WTC11 (cell line): ENCODE measurements at regions not wholly inside any gene's neighbourhood (a gene's known extent, or its start where the extent isn't known, plus 50 kb on each side); places are given as distances from the start of the nearest gene placed in this dataset.

Experiments used
- ATAC-seq: fragments of 200-7000 bp; cut with Tn5 transposase; 2 replicates; pipeline ENCODE4 v1.10.0; 2021; ENCODE audit warnings: mild to moderate bottlenecking, moderate library complexity
- CTCF ChIA-PET: fragments of 300-600 bp; sonication (Branson Sonifier 250); formaldehyde crosslinking; loops from one replicate; lab custom pipeline; 2021; ENCODE audit warnings: antibody characterized with exemption; lab: Charles Lee
- POLR2A ChIA-PET: fragments of 350-600 bp; sonication (Branson Sonifier 250); formaldehyde crosslinking; loops from one replicate; lab custom pipeline; 2021; ENCODE audit warnings: antibody characterized with exemption; lab: Charles Lee
- DNase-seq: peaks from one replicate; pipeline ENCODE4 v3.0.0; 2021; ENCODE audit warnings: low spot score
- H3K27ac Mint-ChIP-seq: 2 replicates; pipeline ENCODE4 v1.8.0; 2021; ENCODE audit warnings: mixed read lengths
- H3K27me3 Mint-ChIP-seq: 2 replicates; pipeline ENCODE4 v1.8.0; 2021; ENCODE audit warnings: low read depth, mild to moderate bottlenecking, moderate library complexity, mixed read lengths
- H3K36me3 Mint-ChIP-seq: 2 replicates; pipeline ENCODE4 v1.8.0; 2021; ENCODE audit warnings: mixed read lengths
- H3K4me1 Mint-ChIP-seq: 2 replicates; pipeline ENCODE4 v1.8.0; 2022; ENCODE audit warnings: mixed read lengths
- H3K4me3 Mint-ChIP-seq: 2 replicates; pipeline ENCODE4 v1.8.0; 2021; ENCODE audit warnings: mild to moderate bottlenecking, moderate library complexity, mixed read lengths
- H3K9me3 Mint-ChIP-seq: 2 replicates; pipeline ENCODE4 v1.8.0; 2021; ENCODE audit warnings: mixed read lengths
- ATF3 ChIP-seq: sonication (generic); formaldehyde crosslinking; conservative IDR thresholded peaks from 2 replicates; pipeline ENCODE4 v1.8.1; 2022; ENCODE audit warnings: mild to moderate bottlenecking, missing genetic modification reagents
- CREB1 ChIP-seq: sonication (generic); formaldehyde crosslinking; IDR thresholded peaks from 2 replicates; pipeline ENCODE4 v1.8.0; 2023; ENCODE audit warnings: mild to moderate bottlenecking, missing genetic modification reagents
- CTCF ChIP-seq: fragments of 200-600 bp; IDR thresholded peaks from 2 replicates; pipeline ENCODE4 v1.8.0; 2022; ENCODE audit warnings: antibody characterized with exemption
- E2F5 ChIP-seq: sonication (generic); formaldehyde crosslinking; IDR thresholded peaks from 2 replicates; pipeline ENCODE4 v1.8.1; 2022; ENCODE audit warnings: mild to moderate bottlenecking, moderate library complexity, missing genetic modification reagents
- ELF4 ChIP-seq: sonication (generic); formaldehyde crosslinking; IDR thresholded peaks from 2 replicates; pipeline ENCODE4 v1.8.1; 2022; ENCODE audit warnings: low read depth, mild to moderate bottlenecking, moderate library complexity, missing genetic modification reagents
- FOXP1 ChIP-seq: sonication (generic); formaldehyde crosslinking; IDR thresholded peaks from 2 replicates; pipeline ENCODE4 v1.8.0; 2022; ENCODE audit warnings: missing genetic modification reagents, mild to moderate bottlenecking, moderate library complexity, borderline replicate concordance
- HMGXB4 ChIP-seq: sonication (generic); formaldehyde crosslinking; IDR thresholded peaks from 2 replicates; pipeline ENCODE4 v1.8.1; 2023; ENCODE audit warnings: mild to moderate bottlenecking, moderate library complexity, missing genetic modification reagents
- MYBL2 ChIP-seq: sonication (generic); formaldehyde crosslinking; IDR thresholded peaks from 2 replicates; pipeline ENCODE4 v1.8.1; 2023; ENCODE audit warnings: mild to moderate bottlenecking, moderate library complexity, missing genetic modification reagents
- NR2C2 ChIP-seq: sonication (generic); formaldehyde crosslinking; IDR thresholded peaks from 2 replicates; pipeline ENCODE4 v1.8.0; 2022; ENCODE audit warnings: mild to moderate bottlenecking, missing genetic modification reagents
- PRRX2 ChIP-seq: fragments of 250-450 bp; sonication (Bioruptor Pico); IDR thresholded peaks from 2 replicates; pipeline ENCODE4 v1.8.0; 2021; ENCODE audit warnings: mild to moderate bottlenecking
- RORB ChIP-seq: fragments of 250-450 bp; sonication (Bioruptor Pico); IDR thresholded peaks from 2 replicates; pipeline ENCODE4 v1.9.0; 2021; ENCODE audit warnings: mild to moderate bottlenecking
- TCF7 ChIP-seq: sonication (generic); formaldehyde crosslinking; IDR thresholded peaks from 2 replicates; pipeline ENCODE4 v1.8.0; 2022; ENCODE audit warnings: mild to moderate bottlenecking, low read depth, missing genetic modification reagents, moderate library complexity
- ZBTB21 ChIP-seq: sonication (generic); formaldehyde crosslinking; IDR thresholded peaks from 2 replicates; pipeline ENCODE4 v1.8.1; 2023; ENCODE audit warnings: mild to moderate bottlenecking, missing genetic modification reagents, borderline replicate concordance
- ZNF281 ChIP-seq: sonication (generic); formaldehyde crosslinking; IDR thresholded peaks from 2 replicates; pipeline ENCODE4 v1.8.0; 2023; ENCODE audit warnings: mild to moderate bottlenecking, missing genetic modification reagents
- ZNF317 ChIP-seq: sonication (generic); formaldehyde crosslinking; IDR thresholded peaks from 2 replicates; pipeline ENCODE4 v1.8.1; 2023; ENCODE audit warnings: low read depth, mild to moderate bottlenecking, moderate library complexity, missing genetic modification reagents, borderline replicate concordance
- ZNF532 ChIP-seq: fragments of 250-450 bp; sonication (Bioruptor Pico); IDR thresholded peaks from 2 replicates; pipeline ENCODE4 v1.9.0; 2021; ENCODE audit warnings: mild to moderate bottlenecking, borderline replicate concordance

GRCh38 chr15:85860394-85861161 lies 65.9 kb upstream of the KLHL25 start:
- H3K27ac Mint-ChIP-seq, result no peak overlapping the region
- H3K4me3 Mint-ChIP-seq, result no peak overlapping the region
- no peaks in the 10 kb centered on the region for H3K9me3 Mint-ChIP-seq
- CTCF ChIA-PET, result interaction anchor here (1.4 kb wide), 1 partner anchor 37 kb away, joined by 3 read pairs; no protein-coding TSS in a partner anchor
- no peaks in the 10 kb centered on the region; the same call in 1 of the 2 replicates for H3K27me3 Mint-ChIP-seq
- H3K36me3 Mint-ChIP-seq, result no peaks in the 10 kb centered on the region
- H3K4me1 Mint-ChIP-seq, result peaks cover 30% of the 10 kb centered on the region
- TF ChIP-seq RORB (CRISPR knock-in tag) (no peak), HMGXB4 (CRISPR knock-in tag) (no peak), ATF3 (CRISPR knock-in tag) (no peak), PRRX2 (CRISPR knock-in tag) (no peak), ZNF532 (CRISPR knock-in tag) (no peak), MYBL2 (CRISPR knock-in tag) (no peak), ZNF281 (CRISPR knock-in tag) (no peak), ELF4 (CRISPR knock-in tag) (no peak), CREB1 (CRISPR knock-in tag) (no peak), TCF7 (CRISPR knock-in tag) (no peak), NR2C2 (CRISPR knock-in tag) (no peak), ZNF317 (no peak), FOXP1 (CRISPR knock-in tag) (no peak), ZBTB21 (no peak)
- TF ChIP-seq, all 79 proteins: peak for 0
- no peak for ATAC-seq
- DNase-seq, result no peak
- POLR2A ChIA-PET, result interaction anchor here (0.6 kb wide), 1 partner anchor 297 kb away, joined by 3 read pairs; no protein-coding TSS in a partner anchor

GRCh38 chr15:85865070-85865684 lies 70.5 kb upstream of the KLHL25 start:
- Mint-ChIP-seq H3K4me3 (no peak overlapping the region), H3K36me3 (no peaks in the 10 kb centered on the region), H3K4me1 (peaks cover 19% of the 10 kb centered on the region), H3K9me3 (no peaks in the 10 kb centered on the region), H3K27me3 (no peaks in the 10 kb centered on the region), H3K27ac (no peak overlapping the region)
- ATAC-seq (peak; percentile 99), DNase-seq (peak; percentile 76)
- CTCF ChIA-PET, result interaction anchor here (0.6 to 1.2 kb wide), 5 partner anchors 33 to 877 kb away, joined by 3 read pairs; no protein-coding TSS in a partner anchor
- peak; percentile 54 for TF ChIP-seq CTCF
- TF ChIP-seq E2F5 (CRISPR knock-in tag), result no peak
- POLR2A ChIA-PET, result no interaction called here
